Endothelial cell of umbilical vein (primary cell): ENCODE measurements at regions not wholly inside any gene's neighbourhood (a gene's known extent, or its start where the extent isn't known, plus 50 kb on each side); places are given as distances from the start of the nearest gene placed in this dataset.

Experiments used
- BruUV-seq: library from RNA; stranded (reverse); fragments of 400-500 nt; replicated peaks from 2 replicates; lab custom pipeline; 2021; lab: Mats Ljungman, UMichigan
- CTCF ChIA-PET: fragments of 300-600, 350-600 bp; sonication (Branson Sonifier 250); formaldehyde crosslinking; loops from one replicate; lab custom pipeline; 2021; ENCODE audit warnings: antibody characterized with exemption, inconsistent platforms; lab: Charles Lee
- POLR2A ChIA-PET: fragments of 300-600, 350-600 bp; sonication (Branson Sonifier 250); formaldehyde crosslinking; loops from one replicate; lab custom pipeline; 2021; ENCODE audit warnings: antibody characterized with exemption, inconsistent platforms; lab: Charles Lee
- DNase-seq: peaks from one replicate; pipeline ENCODE4 v3.0.0-alpha.2; 2011; ENCODE audit warnings: low read depth, low spot score
- FAIRE-seq: peaks from 2 replicates; lab custom pipeline; 2011; peaks lifted over from hg19 to GRCh38; lab: Jason Lieb, UNC
- H2AFZ ChIP-seq: 2 replicates; pipeline ENCODE4 v1.6.0; 2012; ENCODE audit warnings: low read depth, low read length, control low read depth, inconsistent platforms
- H3K27ac ChIP-seq: 2 replicates; pipeline ENCODE4 v1.5.1; 2011; ENCODE audit warnings: low read depth, mild to moderate bottlenecking, control low read depth, low read length, moderate library complexity; ENCODE audit not compliant: insufficient read depth
- H3K27me3 ChIP-seq, 2 experiments: 2 replicates each; pipeline versions ENCODE4 v1.6.0 to v1.6.1; 2011; ENCODE audit warnings: low read length in 2 of 2, mixed read lengths in 1 of 2; ENCODE audit not compliant: control insufficient read depth in 2 of 2, insufficient read depth in 2 of 2
- H3K36me3 ChIP-seq, 2 experiments: 2 replicates in 1 of 2; 3 replicates in 1 of 2; pipeline ENCODE4 v1.5.1; 2011; ENCODE audit warnings: low read length in 2 of 2, mild to moderate bottlenecking in 1 of 2, moderate library complexity in 1 of 2; ENCODE audit not compliant: control insufficient read depth in 2 of 2, insufficient read depth in 2 of 2; ENCODE audit errors: extremely low read depth in 1 of 2
- H3K4me1 ChIP-seq: 3 replicates; pipeline ENCODE4 v1.5.1; 2011; ENCODE audit warnings: mild to moderate bottlenecking, low read length; ENCODE audit not compliant: control insufficient read depth, insufficient read depth; ENCODE audit errors: extremely low read depth
- H3K4me2 ChIP-seq: 2 replicates; pipeline ENCODE4 v1.6.1; 2011; ENCODE audit warnings: low read length, control low read depth, mixed read lengths; ENCODE audit not compliant: insufficient read depth
- H3K4me3 ChIP-seq, 3 experiments: fragments of 200-600 bp in 1 of 3; sonication (generic), shearing (Covaris generic) in 1 of 3; replicated peaks in 1 of 3; 2 replicates each; pipeline ENCODE4 v1.5.1; 2011 to 2016; ENCODE audit warnings: control low read depth in 3 of 3, low read length in 3 of 3, mild to moderate bottlenecking in 2 of 3, inconsistent platforms in 1 of 3, low read depth in 1 of 3, moderate library complexity in 1 of 3; ENCODE audit not compliant: insufficient read depth in 1 of 3
- H3K79me2 ChIP-seq: 2 replicates; pipeline ENCODE4 v1.6.0; 2012; ENCODE audit warnings: low read length, inconsistent platforms; ENCODE audit not compliant: control insufficient read depth, insufficient read depth
- H3K9ac ChIP-seq: replicated peaks from 2 replicates; pipeline ENCODE3; 2011; ENCODE audit warnings: low read length, control low read depth; ENCODE audit not compliant: insufficient read depth; ENCODE audit errors: extremely low read depth
- H3K9me1 ChIP-seq: replicated peaks from 3 replicates; pipeline ENCODE4 v1.6.0; 2011; ENCODE audit warnings: mild to moderate bottlenecking, low read length; ENCODE audit not compliant: control insufficient read depth, insufficient read depth; ENCODE audit errors: extremely low read depth
- H3K9me3 ChIP-seq: replicated peaks from 2 replicates; pipeline ENCODE4 v1.5.1; 2012; ENCODE audit warnings: low read length, inconsistent platforms; ENCODE audit not compliant: control insufficient read depth, insufficient read depth
- H4K20me1 ChIP-seq: replicated peaks from 2 replicates; pipeline ENCODE3; 2011; ENCODE audit warnings: mild to moderate bottlenecking, low read length; ENCODE audit not compliant: control insufficient read depth, insufficient read depth; ENCODE audit errors: extremely low read depth
- EZH2 ChIP-seq: IDR thresholded peaks from 2 replicates; pipeline ENCODE4 v1.6.1; 2012; ENCODE audit warnings: borderline replicate concordance, low read depth, mild to moderate bottlenecking, moderate library complexity, low read length, inconsistent platforms; ENCODE audit not compliant: severe bottlenecking
- FOS ChIP-seq: IDR thresholded peaks from 2 replicates; pipeline ENCODE4 v1.6.1; 2011; ENCODE audit warnings: mild to moderate bottlenecking, low read length, moderate library complexity, borderline replicate concordance; ENCODE audit not compliant: insufficient read depth
- GATA2 ChIP-seq: IDR thresholded peaks from 2 replicates; pipeline ENCODE4 v1.7.0; 2011; ENCODE audit warnings: low read depth, mild to moderate bottlenecking, moderate library complexity, mixed read lengths, low read length; ENCODE audit not compliant: insufficient read length, insufficient read depth
- JUN ChIP-seq: IDR thresholded peaks from 2 replicates; pipeline ENCODE4 v1.6.1; 2011; ENCODE audit warnings: borderline replicate concordance, low read depth; ENCODE audit not compliant: insufficient read length, insufficient read depth
- MYC ChIP-seq: IDR thresholded peaks from one replicate; pipeline ENCODE4 v1.6.1; 2011; ENCODE audit warnings: mild to moderate bottlenecking, low read depth, low read length
- POLR2A ChIP-seq: IDR thresholded peaks from 2 replicates; pipeline ENCODE4 v1.6.1; 2012; ENCODE audit warnings: low read depth, mild to moderate bottlenecking, control low read depth, low read length
- POLR2AphosphoS5 ChIP-seq: IDR thresholded peaks from 2 replicates; pipeline ENCODE4 v1.6.1; 2012; ENCODE audit warnings: low read depth, mild to moderate bottlenecking, control low read depth, low read length, moderate library complexity; ENCODE audit not compliant: insufficient read depth
- dilution Hi-C: fragments of 300-500 bp; cut with MboI; formaldehyde crosslinking; loops from one replicate; pipeline ENCODE4 v1.15.0; 2019; ENCODE audit warnings: low sequenced_read_pairs; ENCODE audit not compliant: extremely low pct_ligation_motif_present
- intact Hi-C: fragments of 100-400 bp; cut with micrococcal nuclease; formaldehyde crosslinking; loops from one replicate; pipeline ENCODE4 v1.10.0; 2022
- TF ChIP-seq, protein P1 (sequence below): IDR thresholded peaks from 2 replicates; pipeline ENCODE4 v1.6.1; 2011; ENCODE audit not compliant: insufficient read depth, insufficient read length
- TF ChIP-seq, protein P2 (sequence below), 2 donors: IDR thresholded peaks; 1 replicate in 1 of 2; 2 replicates in 1 of 2; pipeline ENCODE4 v1.5.1; 2011; ENCODE audit warnings: low read length in 2 of 2, mild to moderate bottlenecking in 2 of 2, moderate library complexity in 2 of 2, control low read depth in 1 of 2, inconsistent platforms in 1 of 2, low read depth in 1 of 2; ENCODE audit not compliant: insufficient read depth in 1 of 2; ENCODE audit errors: extremely low read depth in 1 of 2

DNA sequence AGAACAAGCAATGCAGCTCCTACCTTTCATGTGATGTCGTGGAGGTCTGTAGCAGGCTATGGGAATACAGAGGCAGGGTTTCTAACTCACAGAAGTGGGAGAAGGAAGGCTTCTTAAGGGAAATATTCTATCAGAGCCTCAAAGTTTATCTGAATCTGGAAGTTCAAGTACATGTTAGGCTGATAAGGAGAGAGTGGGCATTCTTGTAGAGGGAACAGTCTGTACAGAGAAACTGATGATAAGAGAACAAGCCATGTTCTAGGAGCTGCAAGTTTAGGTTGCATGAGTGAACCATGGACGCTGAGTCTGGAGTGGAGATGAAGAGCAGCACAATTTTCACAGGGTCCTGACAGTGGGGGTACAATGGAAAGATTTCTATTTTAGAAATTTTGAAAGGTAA lies 344.0 kb downstream of the CHRM3 start:
- TF ChIP-seq GATA2, result no peak
- no peak for TF ChIP-seq POLR2A
- TF ChIP-seq, protein P1, sequence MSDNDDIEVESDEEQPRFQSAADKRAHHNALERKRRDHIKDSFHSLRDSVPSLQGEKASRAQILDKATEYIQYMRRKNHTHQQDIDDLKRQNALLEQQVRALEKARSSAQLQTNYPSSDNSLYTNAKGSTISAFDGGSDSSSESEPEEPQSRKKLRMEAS, result no peak
- TF ChIP-seq, protein P2, sequence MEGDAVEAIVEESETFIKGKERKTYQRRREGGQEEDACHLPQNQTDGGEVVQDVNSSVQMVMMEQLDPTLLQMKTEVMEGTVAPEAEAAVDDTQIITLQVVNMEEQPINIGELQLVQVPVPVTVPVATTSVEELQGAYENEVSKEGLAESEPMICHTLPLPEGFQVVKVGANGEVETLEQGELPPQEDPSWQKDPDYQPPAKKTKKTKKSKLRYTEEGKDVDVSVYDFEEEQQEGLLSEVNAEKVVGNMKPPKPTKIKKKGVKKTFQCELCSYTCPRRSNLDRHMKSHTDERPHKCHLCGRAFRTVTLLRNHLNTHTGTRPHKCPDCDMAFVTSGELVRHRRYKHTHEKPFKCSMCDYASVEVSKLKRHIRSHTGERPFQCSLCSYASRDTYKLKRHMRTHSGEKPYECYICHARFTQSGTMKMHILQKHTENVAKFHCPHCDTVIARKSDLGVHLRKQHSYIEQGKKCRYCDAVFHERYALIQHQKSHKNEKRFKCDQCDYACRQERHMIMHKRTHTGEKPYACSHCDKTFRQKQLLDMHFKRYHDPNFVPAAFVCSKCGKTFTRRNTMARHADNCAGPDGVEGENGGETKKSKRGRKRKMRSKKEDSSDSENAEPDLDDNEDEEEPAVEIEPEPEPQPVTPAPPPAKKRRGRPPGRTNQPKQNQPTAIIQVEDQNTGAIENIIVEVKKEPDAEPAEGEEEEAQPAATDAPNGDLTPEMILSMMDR (IDR thresholded peaks at IDR 0.05; ENCODE audit: extremely low read depth in 1 of 2, insufficient read depth in 1 of 2, low read depth in 1 of 2, low read length in 2 of 2), result no peak
- no peak for TF ChIP-seq FOS
- TF ChIP-seq EZH2, result no peak
- no peak for TF ChIP-seq MYC
- no peak for TF ChIP-seq JUN
- no peak for TF ChIP-seq POLR2AphosphoS5
- no peaks in the 10 kb centered on the region for H3K27me3 ChIP-seq
- no peaks in the 10 kb centered on the region for H3K36me3 ChIP-seq
- no peaks in the 10 kb centered on the region for H4K20me1 ChIP-seq
- H3K9ac ChIP-seq, result no peak overlapping the region
- no peak overlapping the region for H3K4me2 ChIP-seq
- intact Hi-C loops (no loop called here), dilution Hi-C loops (no loop called here)
- no peak overlapping the region for H3K27ac ChIP-seq
- no peaks in the 10 kb centered on the region for H3K9me1 ChIP-seq
- DNase-seq (no peak), FAIRE-seq (no peak)
- BruUV-seq, result no TSS peak
- ChIA-PET CTCF (no interaction called here), POLR2A (no interaction called here)
- H3K79me2 ChIP-seq, result no peaks in the 10 kb centered on the region
- H3K4me3 ChIP-seq, result no peak overlapping the region
- H3K9me3 ChIP-seq, result no peaks in the 10 kb centered on the region
- H2AFZ ChIP-seq, result no peak overlapping the region
- no peaks in the 10 kb centered on the region for H3K4me1 ChIP-seq
